SK-N-SH (cell line): ENCODE measurements at regions not wholly inside any gene's neighbourhood (a gene's known extent, or its start where the extent isn't known, plus 50 kb on each side); places are given as distances from the start of the nearest gene placed in this dataset.

Experiments used
- CTCF ChIP-seq: fragments of 200-600 bp; sonication (generic); IDR thresholded peaks from 2 replicates; pipeline ENCODE4 v1.6.1; 2017; ENCODE audit warnings: antibody characterized with exemption, mild to moderate bottlenecking, moderate library complexity
- EZH2phosphoT487 ChIP-seq: fragments of 200-600 bp; sonication (generic); IDR thresholded peaks from 2 replicates; pipeline ENCODE4 v1.6.1; 2017; ENCODE audit warnings: low read depth, mixed run types, mild to moderate bottlenecking, antibody characterized with exemption, moderate library complexity, borderline replicate concordance
- RAD21 ChIP-seq: IDR thresholded peaks from 2 replicates; pipeline ENCODE4 v1.6.1; 2012; ENCODE audit warnings: mild to moderate bottlenecking, low read length
- REST ChIP-seq: IDR thresholded peaks from 2 replicates; pipeline ENCODE4 v1.6.1; 2012; ENCODE audit warnings: mild to moderate bottlenecking, low read depth, low read length, moderate library complexity
- SMC3 ChIP-seq: IDR thresholded peaks from 2 replicates; pipeline ENCODE4 v1.6.1; 2012; ENCODE audit warnings: low read depth, low read length, improper control_type of control experiment
- TAF1 ChIP-seq: IDR thresholded peaks from 2 replicates; pipeline ENCODE4 v1.6.1; 2012; ENCODE audit warnings: low read depth, mild to moderate bottlenecking, low read length, moderate library complexity, borderline replicate concordance
- TCF12 ChIP-seq: IDR thresholded peaks from 2 replicates; pipeline ENCODE4 v1.4.0; 2012
- TEAD4 ChIP-seq: IDR thresholded peaks from 2 replicates; pipeline ENCODE4 v1.4.0; 2012; ENCODE audit warnings: mild to moderate bottlenecking, borderline replicate concordance; ENCODE audit not compliant: insufficient read depth

GRCh38 chr2:22454826-22455485, 930.0 kb upstream of the KLHL29 start:
- TF ChIP-seq SMC3 (no peak), CTCF (no peak), RAD21 (no peak), TAF1 (no peak), TCF12 (no peak), TEAD4 (no peak), REST (no peak), EZH2phosphoT487 (no peak)
